GM19372 (cell line): ENCODE measurements at regions not wholly inside any gene's neighbourhood (a gene's known extent, or its start where the extent isn't known, plus 50 kb on each side); places are given as distances from the start of the nearest gene placed in this dataset.

Experiments used
- ATAC-seq: cut with Tn5 transposase; IDR thresholded peaks from one replicate; pipeline ENCODE4 v1.9.1; 2021; ENCODE audit warnings: mild to moderate bottlenecking, low read depth, moderate library complexity; ENCODE audit not compliant: unreplicated experiment

- no peak for ATAC-seq
These were observed 312.0 kb upstream of the RASGRP1 start for GRCh38 chr15:38876621-38877020.

GRCh38 chr15:38877471-38877870 is 312.9 kb upstream of the RASGRP1 start:
- ATAC-seq = no peak

GRCh38 chr15:38878026-38878425 is 313.4 kb upstream of the RASGRP1 start:
- ATAC-seq = no peak

- ATAC-seq = no peak
These were observed 314.3 kb upstream of the RASGRP1 start for GRCh38 chr15:38878926-38879325.

GRCh38 chr15:38879909-38880471 is 315.4 kb upstream of the RASGRP1 start:
- ATAC-seq = no peak

- no peak for ATAC-seq
These were observed 317.6 kb upstream of the RASGRP1 start for GRCh38 chr15:38882221-38882620.

- no peak for ATAC-seq
These were observed 319.4 kb upstream of the RASGRP1 start for GRCh38 chr15:38883987-38884386.

GRCh38 chr15:38885001-38885400 is 320.4 kb upstream of the RASGRP1 start:
- ATAC-seq = no peak

GRCh38 chr15:38885471-38885952 is 320.9 kb upstream of the RASGRP1 start:
- no peak for ATAC-seq

GRCh38 chr15:38886315-38887163 is 321.9 kb upstream of the RASGRP1 start:
- no peak for ATAC-seq

GRCh38 chr15:38888701-38889221 is 324.1 kb upstream of the RASGRP1 start:
- no peak for ATAC-seq

- no peak for ATAC-seq
These were observed 325.6 kb upstream of the RASGRP1 start for GRCh38 chr15:38890194-38890593.

GRCh38 chr15:38893925-38894242 is 329.3 kb upstream of the RASGRP1 start:
- ATAC-seq = no peak

GRCh38 chr15:38894243-38894948 is 329.8 kb upstream of the RASGRP1 start:
- ATAC-seq = no peak

- no peak for ATAC-seq
These were observed 331.0 kb upstream of the RASGRP1 start for GRCh38 chr15:38895326-38896255.

GRCh38 chr15:38896647-38897046 is 332.0 kb upstream of the RASGRP1 start:
- no peak for ATAC-seq

- ATAC-seq = no peak
These were observed 332.9 kb upstream of the RASGRP1 start for GRCh38 chr15:38897551-38897950.

- ATAC-seq = no peak
These were observed 333.6 kb upstream of the RASGRP1 start for GRCh38 chr15:38898236-38898635.

GRCh38 chr15:38899300-38899699 is 334.7 kb upstream of the RASGRP1 start:
- ATAC-seq = no peak

GRCh38 chr15:38904298-38904697 is 339.7 kb upstream of the RASGRP1 start:
- no peak for ATAC-seq
